Astrocyte (in vitro differentiated cells and primary cell): ENCODE measurements at regions not wholly inside any gene's neighbourhood (a gene's known extent, or its start where the extent isn't known, plus 50 kb on each side); places are given as distances from the start of the nearest gene placed in this dataset.

Experiments used
- DNase-seq: peaks from one replicate; pipeline ENCODE4 v3.0.0-alpha.2; 2010; ENCODE audit warnings: low read depth
- FAIRE-seq: peaks from 2 replicates; lab custom pipeline; 2011; peaks lifted over from hg19 to GRCh38; lab: Jason Lieb, UNC
- H2AFZ ChIP-seq: 2 replicates; pipeline ENCODE4 v1.6.0; 2012; ENCODE audit warnings: low read depth, low read length, inconsistent platforms
- H3K27ac ChIP-seq: 2 replicates; pipeline ENCODE4 v1.5.1; 2011; ENCODE audit warnings: low read depth, low read length, inconsistent platforms
- H3K27me3 ChIP-seq: 2 replicates; pipeline ENCODE4 v1.6.0; 2011; ENCODE audit warnings: low read length, inconsistent platforms; ENCODE audit not compliant: insufficient read depth
- H3K36me3 ChIP-seq: 2 replicates; pipeline ENCODE4 v1.5.1; 2011; ENCODE audit warnings: low read length, inconsistent platforms; ENCODE audit not compliant: insufficient read depth
- H3K4me1 ChIP-seq: 2 replicates; pipeline ENCODE4 v1.5.1; 2011; ENCODE audit warnings: low read length, inconsistent platforms; ENCODE audit not compliant: insufficient read depth
- H3K4me2 ChIP-seq: 2 replicates; pipeline ENCODE4 v1.6.0; 2012; ENCODE audit warnings: low read length, inconsistent platforms
- H3K4me3 ChIP-seq: 2 replicates; pipeline ENCODE4 v1.5.1; 2011; ENCODE audit warnings: low read depth, mild to moderate bottlenecking, low read length, inconsistent platforms; ENCODE audit not compliant: insufficient read depth
- H3K79me2 ChIP-seq: 2 replicates; pipeline ENCODE4 v1.6.0; 2012; ENCODE audit warnings: mild to moderate bottlenecking, low read length, inconsistent platforms; ENCODE audit not compliant: insufficient read depth
- H3K9ac ChIP-seq: 2 replicates; pipeline ENCODE4 v1.6.0; 2012; ENCODE audit warnings: mild to moderate bottlenecking, low read length, inconsistent platforms
- H3K9me3 ChIP-seq: 2 replicates; pipeline ENCODE4 v1.5.1; 2012; ENCODE audit warnings: low read depth, mild to moderate bottlenecking, low read length, inconsistent platforms; ENCODE audit not compliant: insufficient read depth
- H4K20me1 ChIP-seq: 2 replicates; pipeline ENCODE4 v1.6.0; 2012; ENCODE audit warnings: low read length, inconsistent platforms; ENCODE audit not compliant: insufficient read depth
- H3K27ac Mint-ChIP-seq: one replicate; pipeline ENCODE4 v1.8.0; 2021; ENCODE audit warnings: mild to moderate bottlenecking, mixed read lengths; ENCODE audit not compliant: unreplicated experiment
- H3K27me3 Mint-ChIP-seq: one replicate; pipeline ENCODE4 v1.8.0; 2021; ENCODE audit warnings: low read depth, mixed read lengths; ENCODE audit not compliant: unreplicated experiment
- H3K36me3 Mint-ChIP-seq: one replicate; pipeline ENCODE4 v1.8.0; 2021; ENCODE audit warnings: low read depth, mixed read lengths; ENCODE audit not compliant: unreplicated experiment
- H3K4me1 Mint-ChIP-seq: one replicate; pipeline ENCODE4 v1.8.0; 2021; ENCODE audit warnings: low read depth, mixed read lengths; ENCODE audit not compliant: unreplicated experiment
- H3K4me3 Mint-ChIP-seq: one replicate; pipeline ENCODE4 v1.8.0; 2021; ENCODE audit warnings: mild to moderate bottlenecking, moderate library complexity, mixed read lengths; ENCODE audit not compliant: unreplicated experiment
- H3K9me3 Mint-ChIP-seq: one replicate; pipeline ENCODE4 v1.8.0; 2021; ENCODE audit warnings: mild to moderate bottlenecking, mixed read lengths; ENCODE audit not compliant: unreplicated experiment
- EZH2 ChIP-seq: IDR thresholded peaks from 2 replicates; pipeline ENCODE4 v1.6.1; 2012; ENCODE audit warnings: mild to moderate bottlenecking, low read length, inconsistent platforms; ENCODE audit not compliant: insufficient read depth
- TF ChIP-seq, protein P1 (sequence below): IDR thresholded peaks from 2 replicates; pipeline ENCODE4 v1.5.1; 2011; ENCODE audit warnings: low read depth, mild to moderate bottlenecking, inconsistent platforms, low read length, moderate library complexity; ENCODE audit not compliant: insufficient read depth

DNA sequence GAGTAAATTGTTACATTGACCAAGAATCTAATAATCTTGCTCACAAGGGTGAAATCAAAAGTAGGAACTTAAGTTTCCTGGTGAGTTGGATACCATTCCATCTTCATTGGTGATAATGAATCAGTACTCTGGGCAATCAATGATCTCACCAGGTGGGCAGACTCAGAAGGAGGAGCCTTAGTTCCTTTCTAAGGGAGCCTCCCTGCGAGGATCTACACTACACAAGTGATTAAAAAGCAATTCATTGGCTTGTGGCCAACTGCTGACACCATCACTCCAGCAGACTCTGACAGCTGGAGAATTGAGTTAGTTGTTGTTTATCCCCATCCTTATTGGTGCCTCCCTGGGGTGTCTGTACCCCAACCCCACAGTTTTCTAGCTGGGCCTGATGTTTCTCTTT lies 84.1 kb upstream of the VANGL1 start:
- Histone ChIP-seq H3K27ac (no peak overlapping the region), H3K36me3 (no peaks in the 10 kb centered on the region), H3K9me3 (no peaks in the 10 kb centered on the region), H3K79me2 (no peaks in the 10 kb centered on the region), H3K4me2 (no peak overlapping the region), H3K4me3 (no peak overlapping the region), H3K4me1 (no peaks in the 10 kb centered on the region), H2AFZ (no peak overlapping the region), H3K9ac (no peak overlapping the region), H3K27me3 (no peaks in the 10 kb centered on the region), H4K20me1 (no peaks in the 10 kb centered on the region)
- Mint-ChIP-seq H3K4me1 (no peaks in the 10 kb centered on the region), H3K27ac (no peak overlapping the region), H3K9me3 (no peaks in the 10 kb centered on the region), H3K4me3 (no peak overlapping the region), H3K27me3 (no peaks in the 10 kb centered on the region), H3K36me3 (no peaks in the 10 kb centered on the region)
- DNase-seq, result no peak
- no peak for FAIRE-seq
- TF ChIP-seq, protein P1, sequence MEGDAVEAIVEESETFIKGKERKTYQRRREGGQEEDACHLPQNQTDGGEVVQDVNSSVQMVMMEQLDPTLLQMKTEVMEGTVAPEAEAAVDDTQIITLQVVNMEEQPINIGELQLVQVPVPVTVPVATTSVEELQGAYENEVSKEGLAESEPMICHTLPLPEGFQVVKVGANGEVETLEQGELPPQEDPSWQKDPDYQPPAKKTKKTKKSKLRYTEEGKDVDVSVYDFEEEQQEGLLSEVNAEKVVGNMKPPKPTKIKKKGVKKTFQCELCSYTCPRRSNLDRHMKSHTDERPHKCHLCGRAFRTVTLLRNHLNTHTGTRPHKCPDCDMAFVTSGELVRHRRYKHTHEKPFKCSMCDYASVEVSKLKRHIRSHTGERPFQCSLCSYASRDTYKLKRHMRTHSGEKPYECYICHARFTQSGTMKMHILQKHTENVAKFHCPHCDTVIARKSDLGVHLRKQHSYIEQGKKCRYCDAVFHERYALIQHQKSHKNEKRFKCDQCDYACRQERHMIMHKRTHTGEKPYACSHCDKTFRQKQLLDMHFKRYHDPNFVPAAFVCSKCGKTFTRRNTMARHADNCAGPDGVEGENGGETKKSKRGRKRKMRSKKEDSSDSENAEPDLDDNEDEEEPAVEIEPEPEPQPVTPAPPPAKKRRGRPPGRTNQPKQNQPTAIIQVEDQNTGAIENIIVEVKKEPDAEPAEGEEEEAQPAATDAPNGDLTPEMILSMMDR, result no peak
- TF ChIP-seq EZH2, result no peak

DNA sequence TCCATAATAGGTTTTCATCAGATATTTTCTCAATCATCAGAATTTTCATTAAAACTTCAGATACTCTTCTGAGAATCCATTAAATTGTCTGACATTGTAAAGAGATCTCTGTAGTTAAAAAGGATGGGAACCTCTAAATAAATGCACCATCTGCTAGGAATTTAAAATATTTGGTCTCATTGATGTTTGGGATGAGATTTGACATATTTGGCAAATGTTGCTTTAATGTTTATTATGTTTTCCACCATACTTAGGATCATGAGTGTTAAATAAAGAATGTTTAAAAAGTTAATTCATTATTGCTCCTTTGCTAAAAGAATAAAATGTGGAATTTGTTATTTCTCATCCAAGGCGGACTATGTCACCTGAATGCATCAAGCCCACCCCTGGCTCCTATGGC lies 85.5 kb upstream of the VANGL1 start:
- no peak overlapping the region for H3K9ac ChIP-seq
- H3K4me3 ChIP-seq, result no peak overlapping the region
- DNase-seq (no peak), FAIRE-seq (no peak)
- TF ChIP-seq EZH2, result no peak
- TF ChIP-seq, protein P1, result no peak
- H4K20me1 ChIP-seq, result no peaks in the 10 kb centered on the region
- H3K27me3 ChIP-seq, result no peaks in the 10 kb centered on the region
- Mint-ChIP-seq H3K27me3 (peaks cover 8% of the 10 kb centered on the region), H3K27ac (no peak overlapping the region), H3K9me3 (no peaks in the 10 kb centered on the region), H3K4me1 (peaks cover 3% of the 10 kb centered on the region), H3K36me3 (peaks cover 2% of the 10 kb centered on the region), H3K4me3 (no peak overlapping the region)
- no peak overlapping the region for H2AFZ ChIP-seq
- no peaks in the 10 kb centered on the region for H3K79me2 ChIP-seq
- no peaks in the 10 kb centered on the region for H3K9me3 ChIP-seq
- H3K36me3 ChIP-seq, result no peaks in the 10 kb centered on the region
- H3K4me1 ChIP-seq, result no peaks in the 10 kb centered on the region
- H3K27ac ChIP-seq, result no peak overlapping the region
- H3K4me2 ChIP-seq, result no peak overlapping the region

DNA sequence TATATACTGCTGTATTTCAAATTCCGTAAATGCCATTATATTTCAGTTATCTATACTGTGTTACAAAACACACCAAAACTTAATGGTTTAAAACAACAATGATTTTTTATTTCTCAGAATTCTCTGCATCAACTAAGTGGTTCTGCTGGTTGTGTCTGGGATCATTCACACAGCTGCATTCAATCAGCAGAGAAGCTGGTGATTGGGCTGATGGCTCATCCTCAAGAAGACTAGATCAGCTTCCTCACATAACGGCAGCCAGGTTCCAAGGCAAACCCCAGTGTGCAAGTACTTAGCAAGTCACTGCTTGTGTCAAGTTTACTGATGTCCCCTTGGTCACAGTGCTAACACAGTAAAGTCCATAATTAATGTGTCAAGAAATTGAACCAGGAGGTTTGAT lies 86.3 kb upstream of the VANGL1 start:
- H3K27me3 Mint-ChIP-seq, result peaks cover 8% of the 10 kb centered on the region
- no peak overlapping the region for H3K27ac Mint-ChIP-seq
- FAIRE-seq (no peak), DNase-seq (no peak)
- Histone ChIP-seq H3K79me2 (no peaks in the 10 kb centered on the region), H2AFZ (no peak overlapping the region), H3K27me3 (no peaks in the 10 kb centered on the region), H3K9ac (no peak overlapping the region), H3K4me1 (no peaks in the 10 kb centered on the region), H3K36me3 (no peaks in the 10 kb centered on the region), H3K27ac (no peak overlapping the region), H3K4me2 (no peak overlapping the region), H3K4me3 (no peak overlapping the region), H4K20me1 (no peaks in the 10 kb centered on the region), H3K9me3 (no peaks in the 10 kb centered on the region)
- no peak overlapping the region for H3K4me3 Mint-ChIP-seq
- peaks cover 3% of the 10 kb centered on the region for H3K4me1 Mint-ChIP-seq
- H3K9me3 Mint-ChIP-seq, result no peaks in the 10 kb centered on the region
- TF ChIP-seq EZH2, result no peak
- TF ChIP-seq, protein P1, result no peak
- peaks cover 2% of the 10 kb centered on the region for H3K36me3 Mint-ChIP-seq
